Adipocyte (in vitro differentiated cells): ENCODE measurements at regions not wholly inside any gene's neighbourhood (a gene's known extent, or its start where the extent isn't known, plus 50 kb on each side); places are given as distances from the start of the nearest gene placed in this dataset.

Source experiments
- DNase-seq: peaks from one replicate; pipeline ENCODE4 v3.0.0-alpha.2; 2015; ENCODE audit warnings: low read depth
- H3K27me3 ChIP-seq: replicated peaks from 2 replicates; pipeline ENCODE4 v1.7.0; 2013; ENCODE audit warnings: mild to moderate bottlenecking, low read length, moderate library complexity; ENCODE audit not compliant: control insufficient read depth, insufficient read depth
- H3K36me3 ChIP-seq: 2 replicates; pipeline ENCODE4 v1.7.0; 2013; ENCODE audit warnings: low read length, mild to moderate bottlenecking, moderate library complexity; ENCODE audit not compliant: control insufficient read depth, insufficient read depth, severe bottlenecking
- H3K4me1 ChIP-seq: 2 replicates; pipeline ENCODE4 v1.7.0; 2013; ENCODE audit warnings: mild to moderate bottlenecking, low read length, moderate library complexity; ENCODE audit not compliant: control insufficient read depth, insufficient read depth
- H3K4me3 ChIP-seq: 2 replicates; pipeline ENCODE4 v1.7.0; 2013; ENCODE audit warnings: mild to moderate bottlenecking, low read length, moderate library complexity
- H3K9ac ChIP-seq: 2 replicates; pipeline ENCODE4 v1.7.0; 2013; ENCODE audit warnings: mild to moderate bottlenecking, low read length, moderate library complexity
- H3K9me3 ChIP-seq: 2 replicates; pipeline ENCODE4 v1.7.0; 2013; ENCODE audit warnings: mild to moderate bottlenecking, low read length, moderate library complexity; ENCODE audit not compliant: control insufficient read depth

GRCh38 chr12:24034160-24034559 lies 84.7 kb upstream of the SOX5 start:
- Histone ChIP-seq H3K4me3 (no peak overlapping the region), H3K9ac (no peak overlapping the region), H3K4me1 (peaks cover 14% of the 10 kb centered on the region), H3K9me3 (peaks cover 4% of the 10 kb centered on the region), H3K27me3 (no peaks in the 10 kb centered on the region), H3K36me3 (no peaks in the 10 kb centered on the region)
- no peak for DNase-seq

GRCh38 chr12:24027352-24027751 lies 77.9 kb upstream of the SOX5 start:
- peaks cover 4% of the 10 kb centered on the region for H3K9me3 ChIP-seq
- DNase-seq: no peak
- H3K27me3 ChIP-seq: no peaks in the 10 kb centered on the region
- no peaks in the 10 kb centered on the region for H3K4me1 ChIP-seq
- H3K9ac ChIP-seq: no peak overlapping the region
- no peak overlapping the region for H3K4me3 ChIP-seq
- H3K36me3 ChIP-seq: no peaks in the 10 kb centered on the region

GRCh38 chr12:24025153-24025798 lies 75.8 kb upstream of the SOX5 start:
- no peak overlapping the region for H3K9ac ChIP-seq
- H3K27me3 ChIP-seq: no peaks in the 10 kb centered on the region
- no peaks in the 10 kb centered on the region for H3K36me3 ChIP-seq
- H3K9me3 ChIP-seq: peaks cover 3% of the 10 kb centered on the region
- DNase-seq: no peak
- no peak overlapping the region for H3K4me3 ChIP-seq
- no peaks in the 10 kb centered on the region for H3K4me1 ChIP-seq

GRCh38 chr12:24023081-24023480 lies 73.6 kb upstream of the SOX5 start:
- H3K9me3 ChIP-seq: no peaks in the 10 kb centered on the region
- DNase-seq: no peak
- no peak overlapping the region for H3K9ac ChIP-seq
- H3K4me3 ChIP-seq: no peak overlapping the region
- H3K36me3 ChIP-seq: no peaks in the 10 kb centered on the region
- no peaks in the 10 kb centered on the region for H3K4me1 ChIP-seq
- H3K27me3 ChIP-seq: no peaks in the 10 kb centered on the region

GRCh38 chr12:24021164-24021502 lies 71.7 kb upstream of the SOX5 start:
- H3K9me3 ChIP-seq: no peaks in the 10 kb centered on the region
- H3K9ac ChIP-seq: no peak overlapping the region
- no peaks in the 10 kb centered on the region for H3K36me3 ChIP-seq
- no peaks in the 10 kb centered on the region for H3K4me1 ChIP-seq
- H3K4me3 ChIP-seq: no peak overlapping the region
- DNase-seq: no peak
- H3K27me3 ChIP-seq: no peaks in the 10 kb centered on the region

- Histone ChIP-seq H3K4me1 (no peaks in the 10 kb centered on the region), H3K9me3 (no peaks in the 10 kb centered on the region), H3K4me3 (no peak overlapping the region), H3K27me3 (no peaks in the 10 kb centered on the region), H3K36me3 (no peaks in the 10 kb centered on the region), H3K9ac (no peak overlapping the region)
- DNase-seq: no peak
Measured at GRCh38 chr12:24020397-24021163, 71.1 kb upstream of the SOX5 start.

GRCh38 chr12:24015833-24016160 lies 66.3 kb upstream of the SOX5 start:
- no peak overlapping the region for H3K9ac ChIP-seq
- no peaks in the 10 kb centered on the region for H3K4me1 ChIP-seq
- no peak for DNase-seq
- H3K4me3 ChIP-seq: no peak overlapping the region
- H3K9me3 ChIP-seq: no peaks in the 10 kb centered on the region
- H3K36me3 ChIP-seq: no peaks in the 10 kb centered on the region
- no peaks in the 10 kb centered on the region for H3K27me3 ChIP-seq

- Histone ChIP-seq H3K4me1 (no peaks in the 10 kb centered on the region), H3K27me3 (no peaks in the 10 kb centered on the region), H3K9me3 (no peaks in the 10 kb centered on the region), H3K4me3 (no peak overlapping the region), H3K36me3 (no peaks in the 10 kb centered on the region), H3K9ac (no peak overlapping the region)
- DNase-seq: no peak
Measured at GRCh38 chr12:24014915-24015832, 65.7 kb upstream of the SOX5 start.

GRCh38 chr12:24014240-24014639 lies 64.8 kb upstream of the SOX5 start:
- no peaks in the 10 kb centered on the region for H3K4me1 ChIP-seq
- H3K4me3 ChIP-seq: no peak overlapping the region
- H3K9me3 ChIP-seq: no peaks in the 10 kb centered on the region
- no peaks in the 10 kb centered on the region for H3K27me3 ChIP-seq
- no peaks in the 10 kb centered on the region for H3K36me3 ChIP-seq
- DNase-seq: no peak
- H3K9ac ChIP-seq: no peak overlapping the region

GRCh38 chr12:24012528-24012927 lies 63.1 kb upstream of the SOX5 start:
- DNase-seq: no peak
- Histone ChIP-seq H3K9ac (no peak overlapping the region), H3K4me1 (no peaks in the 10 kb centered on the region), H3K36me3 (no peaks in the 10 kb centered on the region), H3K27me3 (no peaks in the 10 kb centered on the region), H3K9me3 (no peaks in the 10 kb centered on the region), H3K4me3 (no peak overlapping the region)

GRCh38 chr12:24011927-24012507 lies 62.5 kb upstream of the SOX5 start:
- Histone ChIP-seq H3K4me3 (no peak overlapping the region), H3K27me3 (no peaks in the 10 kb centered on the region), H3K4me1 (no peaks in the 10 kb centered on the region), H3K36me3 (no peaks in the 10 kb centered on the region), H3K9me3 (no peaks in the 10 kb centered on the region), H3K9ac (no peak overlapping the region)
- DNase-seq: no peak
